Heart left ventricle (tissue), 16 donors: ENCODE measurements at regions not wholly inside any gene's neighbourhood (a gene's known extent, or its start where the extent isn't known, plus 50 kb on each side); places are given as distances from the start of the nearest gene placed in this dataset.

ENCODE experiments used
- ATAC-seq, 4 donors: fragments of 200-7000 bp; cut with Tn5 transposase; one replicate each; pipeline ENCODE4 v1.9.1; 2020 to 2022; ENCODE audit warnings: moderate library complexity in 4 of 4, mild to moderate bottlenecking in 3 of 4, moderate number of reproducible peaks in 1 of 4
- DNase-seq, 5 donors: peaks; one replicate each; pipeline ENCODE4 v3.0.0-alpha.2; 2020
- H3K27ac ChIP-seq, 12 donors: fragments of 200-600 bp; sonication (generic) in 4 of 12; one replicate each; pipeline versions ENCODE4 v1.5.0 to v1.8.0; 2016 to 2022; ENCODE audit warnings: mild to moderate bottlenecking in 2 of 12
- H3K27me3 ChIP-seq, 9 donors: fragments of 200-600 bp; sonication (generic) in 2 of 9; one replicate each; pipeline versions ENCODE4 v1.5.1 to v1.8.0; 2016 to 2022; ENCODE audit warnings: mild to moderate bottlenecking in 3 of 9
- H3K36me3 ChIP-seq, 9 donors: fragments of 200-600 bp; sonication (generic) in 2 of 9; one replicate each; pipeline versions ENCODE4 v1.5.0 to v1.8.0; 2018 to 2022; ENCODE audit warnings: mild to moderate bottlenecking in 2 of 9
- H3K4me1 ChIP-seq, 12 donors: fragments of 200-600 bp; sonication (generic) in 4 of 12; one replicate each; pipeline versions ENCODE4 v1.5.0 to v1.8.0; 2016 to 2022; ENCODE audit warnings: mild to moderate bottlenecking in 3 of 12
- H3K4me3 ChIP-seq, 12 donors: fragments of 200-600 bp; sonication (generic) in 4 of 12; one replicate each; pipeline versions ENCODE4 v1.5.0 to v1.8.0; 2017 to 2022; ENCODE audit warnings: mild to moderate bottlenecking in 9 of 12, moderate library complexity in 4 of 12
- H3K9me3 ChIP-seq, 12 donors: fragments of 200-600 bp; sonication (generic) in 4 of 12; one replicate each; pipeline versions ENCODE4 v1.5.0 to v1.8.0; 2016 to 2022; ENCODE audit warnings: mild to moderate bottlenecking in 1 of 12
- CTCF ChIP-seq, 12 donors: fragments of 200-600 bp; sonication (generic) in 4 of 12; IDR thresholded peaks; one replicate each; pipeline versions ENCODE4 v1.5.0 to v1.8.0; 2018 to 2022; ENCODE audit warnings: antibody characterized with exemption in 12 of 12, mild to moderate bottlenecking in 5 of 12
- POLR2A ChIP-seq, 2 donors: fragments of 450-650 bp; IDR thresholded peaks; one replicate each; pipeline ENCODE4 v1.6.1; 2017; ENCODE audit warnings: antibody characterized with exemption in 2 of 2, mild to moderate bottlenecking in 2 of 2, moderate library complexity in 2 of 2
- WGBS, 4 donors: extraction: QIAGEN DNeasy Blood & Tissue Kit in 2 of 4; methylation state at CpG; one replicate each; pipeline versions ENCODE4 v1.1.5 to v1.1.7; 2013 to 2018; 5-methylcytosine and 5-hydroxymethylcytosine counted together
- intact Hi-C, 10 donors: fragments of 100-400 bp; cut with DNase I; formaldehyde crosslinking; loops; one replicate each; pipeline versions ENCODE4 v1.11.1 to v1.14.2; 2022
- donor health status: ischemic (EF 13 %, LVEDD 7.1; RV severe dilation, severe dysfunction).
- donor health status: healthy with polysubstance abuse.
- donor health status: DM: no; HTN: yes; CAD: no.
- donor health status: DM: no; HTN: no; CAD: no.
- donor health status: ischemic (EF 25% LVEDD 6.9; RV normal size, moderate dysfunction).
- donor health status: ischemic (EF 25% LVEDD 5.7; RV mildly dilated, moderate dysfunction).
- donor health status: healthy.
- donor health status: DM: yes; HTN: yes; CAD: no.
- donor health status: ischemic (EF 35%, LVEDD 5.7; RV mildly dilated, moderate dysfunction).
- donor health status: nonischemic (EF 11% LVEDD 7.7; RV severe dilation, severe dysfunction).
- donor health status: DM: yes; HTN: yes; CAD: no.
- donor health status: PGD.
- donor health status: ischemic (EF 29% LVEDD 5.4; RV normal size, mild dysfunction).
- donor health status: nonischemic (EF 23%, LVEDD 6.1; RV moderate dilation, normal function).

- Histone ChIP-seq H3K4me1 (peaks cover 0 to 40% (median 24%) of the 10 kb centered on the region in 12 donors), H3K4me3 (no peak overlapping the region), H3K9me3 (peaks cover 0 to under 1% (median 0%) of the 10 kb centered on the region in 12 donors), H3K27ac (peak overlapping the region in 6 of 12 donors; percentile 22 to 58 (median 34)), H3K36me3 (no peaks in the 10 kb centered on the region), H3K27me3 (no peaks in the 10 kb centered on the region)
- ATAC-seq (peak; percentile 69 to 83 (median 74)), DNase-seq (peak in 2 of 5 donors; percentile 10 to 15)
- TF ChIP-seq POLR2A (IDR thresholded peaks at IDR 0.05) = no peak
- TF ChIP-seq CTCF (IDR thresholded peaks at IDR 0.05) = no peak
- WGBS, 4 donors = 57 to 68% (median 59%) methylated on average over 2 of the region's 2 CpGs
- intact Hi-C loops = loop anchor here in 4 of 10 donors (2.0 to 10.0 kb wide), 3 partner anchors 55 to 252 kb away; no protein-coding TSS in a partner anchor
These were observed 476.8 kb downstream of the CETN3 start for GRCh38 chr5:89932771-89933181.

DNA sequence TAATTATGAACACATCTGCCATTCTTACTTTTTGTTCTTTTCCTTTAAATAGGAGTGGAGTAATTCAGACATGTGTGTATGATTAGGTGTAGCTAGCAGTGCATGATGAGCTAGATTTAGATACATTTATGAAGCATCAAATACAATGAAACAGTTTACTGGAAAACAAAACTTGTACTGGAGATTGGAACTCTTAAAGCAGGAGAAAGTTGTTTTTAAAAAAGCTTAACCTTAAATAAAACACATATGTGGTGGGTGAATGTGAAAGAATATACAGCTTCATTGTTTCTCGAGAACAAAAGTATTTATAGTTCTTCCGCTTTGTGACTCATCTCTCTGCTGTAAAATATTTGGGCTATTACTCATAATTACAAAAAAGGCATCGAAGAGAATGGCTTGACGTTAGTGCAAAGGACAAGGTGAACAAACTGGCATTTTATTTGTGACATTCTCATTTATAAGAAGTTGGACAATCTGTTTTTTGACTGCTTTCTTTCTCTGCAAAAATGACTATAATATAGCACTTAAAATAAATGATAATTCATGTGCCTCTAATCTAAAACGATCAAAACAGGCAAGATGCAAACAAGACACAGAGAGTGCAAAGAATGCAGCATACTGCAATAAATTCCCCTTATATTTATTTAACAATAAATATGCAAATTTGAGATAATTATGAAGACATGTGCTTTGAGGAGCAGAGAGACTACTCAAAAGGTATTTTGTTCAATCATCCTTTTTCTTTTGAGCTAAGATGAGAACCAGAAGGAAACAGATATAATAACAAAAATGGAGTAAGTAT, 478.8 kb downstream of the CETN3 start:
- H3K27ac ChIP-seq = peak overlapping the region in 11 of 12 donors; percentile 8 to 72 (median 31)
- ATAC-seq (peak; percentile 49 to 87 (median 72)), DNase-seq (no peak)
- H3K9me3 ChIP-seq = peaks cover 0 to 13% (median 0%) of the 10 kb centered on the region in 12 donors
- 9 to 18% (median 13%) methylated on average over 5 of the region's 5 CpGs for WGBS, 4 donors
- intact Hi-C loops = loop anchor here in 4 of 10 donors (2.0 to 10.0 kb wide), 3 partner anchors 57 to 254 kb away; no protein-coding TSS in a partner anchor
- TF ChIP-seq CTCF (IDR thresholded peaks at IDR 0.05) (no peak), POLR2A (IDR thresholded peaks at IDR 0.05) (no peak)
- no peaks in the 10 kb centered on the region for H3K36me3 ChIP-seq
- no peak overlapping the region for H3K4me3 ChIP-seq
- no peaks in the 10 kb centered on the region for H3K27me3 ChIP-seq
- peaks cover 0 to 40% (median 24%) of the 10 kb centered on the region in 12 donors for H3K4me1 ChIP-seq

- Histone ChIP-seq H3K27me3 (no peaks in the 10 kb centered on the region), H3K9me3 (peaks cover 0 to 13% (median 0%) of the 10 kb centered on the region in 12 donors), H3K4me3 (no peak overlapping the region), H3K36me3 (no peaks in the 10 kb centered on the region), H3K27ac (peak overlapping the region in 4 of 12 donors; percentile 31 to 59 (median 43)), H3K4me1 (peaks cover 0 to 32% (median 24%) of the 10 kb centered on the region in 12 donors)
- DNase-seq (no peak), ATAC-seq (no peak)
- WGBS, 4 donors = 81 to 92% (median 88%) methylated on average over 1 of the region's 1 CpG
- TF ChIP-seq POLR2A (IDR thresholded peaks at IDR 0.05) = no peak
- TF ChIP-seq CTCF (IDR thresholded peaks at IDR 0.05) = no peak
- intact Hi-C loops = loop anchor here in 4 of 10 donors (2.0 to 10.0 kb wide), 3 partner anchors 57 to 255 kb away; no protein-coding TSS in a partner anchor
These were observed 479.7 kb downstream of the CETN3 start for GRCh38 chr5:89929834-89930233.

GRCh38 chr5:89929173-89929572, 480.4 kb downstream of the CETN3 start:
- Histone ChIP-seq H3K27me3 (no peaks in the 10 kb centered on the region), H3K4me1 (peaks cover 0 to 32% (median 24%) of the 10 kb centered on the region in 12 donors), H3K4me3 (no peak overlapping the region), H3K27ac (no peak overlapping the region), H3K9me3 (peaks cover 0 to 13% (median 0%) of the 10 kb centered on the region in 12 donors), H3K36me3 (no peaks in the 10 kb centered on the region)
- ATAC-seq (no peak), DNase-seq (peak in 1 of 5 donors; percentile 12)
- intact Hi-C loops = no loop called here
- 61 to 76% (median 68%) methylated on average over 2 of the region's 2 CpGs for WGBS, 4 donors
- TF ChIP-seq CTCF (IDR thresholded peaks at IDR 0.05) (peak in 3 of 12 donors; percentile 5 to 21 (median 11)), POLR2A (IDR thresholded peaks at IDR 0.05) (no peak)
